ENCODE measurements at regions not wholly inside any gene's neighbourhood (a gene's known extent, or its start where the extent isn't known, plus 50 kb on each side); places are given as distances from the start of the nearest gene placed in this dataset.

GRCh38 chr16:86099326-86099725 lies 200.4 kb downstream of the IRF8 start:
- H3K27ac ChIP-seq (ENCODE audit: poor library complexity, severe bottlenecking): no peak overlapping the region
- ATAC-seq (ENCODE audit: low read depth): no peak

GRCh38 chr16:86100205-86101136 lies 201.5 kb downstream of the IRF8 start:
- H3K4me1 ChIP-seq (ENCODE audit: insufficient read depth, poor library complexity, severe bottlenecking): no peaks in the 10 kb centered on the region
- TF ChIP-seq CTCF (IDR thresholded peaks at IDR 0.05; ENCODE audit: poor library complexity, severe bottlenecking): no peak
- DNase-seq (ENCODE audit: low spot score) (no peak), ATAC-seq (ENCODE audit: low read depth) (no peak)
- H3K4me3 ChIP-seq (ENCODE audit: severe bottlenecking): no peak overlapping the region
- no peaks in the 10 kb centered on the region for H3K9me3 ChIP-seq (ENCODE audit: severe bottlenecking)
- no peak overlapping the region for H3K27ac ChIP-seq (ENCODE audit: poor library complexity, severe bottlenecking)
- H3K27me3 ChIP-seq (ENCODE audit: insufficient read depth, poor library complexity, severe bottlenecking): peaks cover 24% of the 10 kb centered on the region
- H3K36me3 ChIP-seq (ENCODE audit: low read depth): no peaks in the 10 kb centered on the region

More at GRCh38 chr16:86099326-86099725, 200.4 kb downstream of the IRF8 start:
- Histone ChIP-seq H3K27me3 (ENCODE audit: insufficient read depth, poor library complexity, severe bottlenecking) (peaks cover 24% of the 10 kb centered on the region), H3K36me3 (ENCODE audit: low read depth) (no peaks in the 10 kb centered on the region), H3K4me3 (ENCODE audit: severe bottlenecking) (no peak overlapping the region), H3K9me3 (ENCODE audit: severe bottlenecking) (no peaks in the 10 kb centered on the region), H3K4me1 (ENCODE audit: insufficient read depth, poor library complexity, severe bottlenecking) (no peaks in the 10 kb centered on the region)
- TF ChIP-seq CTCF (IDR thresholded peaks at IDR 0.05; ENCODE audit: poor library complexity, severe bottlenecking): no peak
- peak; percentile 10 for DNase-seq (ENCODE audit: low spot score)

- DNase-seq (ENCODE audit: low spot score) (peak; percentile 25), ATAC-seq (ENCODE audit: low read depth) (no peak)
- Histone ChIP-seq H3K27ac (ENCODE audit: poor library complexity, severe bottlenecking) (no peak overlapping the region), H3K27me3 (ENCODE audit: insufficient read depth, poor library complexity, severe bottlenecking) (peaks cover 24% of the 10 kb centered on the region), H3K9me3 (ENCODE audit: severe bottlenecking) (no peaks in the 10 kb centered on the region), H3K36me3 (ENCODE audit: low read depth) (no peaks in the 10 kb centered on the region), H3K4me1 (ENCODE audit: insufficient read depth, poor library complexity, severe bottlenecking) (no peaks in the 10 kb centered on the region), H3K4me3 (ENCODE audit: severe bottlenecking) (no peak overlapping the region)
- no peak for TF ChIP-seq CTCF (IDR thresholded peaks at IDR 0.05; ENCODE audit: poor library complexity, severe bottlenecking)
Measured at GRCh38 chr16:86101137-86101896, 202.4 kb downstream of the IRF8 start.

GRCh38 chr16:86101897-86102157 lies 202.9 kb downstream of the IRF8 start:
- peaks cover 24% of the 10 kb centered on the region for H3K27me3 ChIP-seq (ENCODE audit: insufficient read depth, poor library complexity, severe bottlenecking)
- no peak overlapping the region for H3K27ac ChIP-seq (ENCODE audit: poor library complexity, severe bottlenecking)
- no peak overlapping the region for H3K4me3 ChIP-seq (ENCODE audit: severe bottlenecking)
- DNase-seq (ENCODE audit: low spot score) (no peak), ATAC-seq (ENCODE audit: low read depth) (no peak)
- H3K4me1 ChIP-seq (ENCODE audit: insufficient read depth, poor library complexity, severe bottlenecking): no peaks in the 10 kb centered on the region
- no peaks in the 10 kb centered on the region for H3K36me3 ChIP-seq (ENCODE audit: low read depth)
- H3K9me3 ChIP-seq (ENCODE audit: severe bottlenecking): no peaks in the 10 kb centered on the region
- no peak for TF ChIP-seq CTCF (IDR thresholded peaks at IDR 0.05; ENCODE audit: poor library complexity, severe bottlenecking)
